NOMO-1 treated with DMSO at 0.1 percent for 48 hours (cell line): ENCODE measurements at regions not wholly inside any gene's neighbourhood (a gene's known extent, or its start where the extent isn't known, plus 50 kb on each side); places are given as distances from the start of the nearest gene placed in this dataset.

ENCODE experiments used
- DNase-seq: peaks from one replicate; lab custom pipeline; 2025; ENCODE audit not compliant: unreplicated experiment; lab: John Stamatoyannopoulos, UW

GRCh38 chr3:156620901-156621300, 53.5 kb upstream of the TIPARP start:
- no peak for DNase-seq

- DNase-seq = no peak
Measured at GRCh38 chr3:156620260-156620659, 54.1 kb upstream of the TIPARP start.

- no peak for DNase-seq
Measured at GRCh38 chr3:156619376-156619775, 55.0 kb upstream of the TIPARP start.

- no peak for DNase-seq
Measured at GRCh38 chr3:156617781-156618180, 56.6 kb upstream of the TIPARP start.

DNA sequence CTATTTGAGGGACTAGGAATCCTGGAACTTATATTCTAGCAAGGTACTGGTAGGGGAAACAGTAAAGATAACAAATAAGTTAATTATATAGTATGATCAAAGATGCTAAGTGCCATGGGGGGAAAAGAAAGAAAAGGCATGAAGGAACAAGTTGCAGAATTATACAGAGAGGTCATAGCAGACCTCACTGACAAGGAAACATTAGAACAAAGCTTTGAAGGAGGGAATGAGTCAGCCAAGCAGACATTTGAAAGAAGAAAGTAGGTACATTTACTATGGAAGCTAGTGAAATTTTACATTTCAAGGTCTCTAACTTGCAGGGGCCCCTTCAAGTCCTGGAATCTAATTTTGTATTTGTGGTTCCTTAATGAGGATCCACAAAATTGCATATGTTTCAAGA, 57.2 kb upstream of the TIPARP start:
- DNase-seq = no peak

DNA sequence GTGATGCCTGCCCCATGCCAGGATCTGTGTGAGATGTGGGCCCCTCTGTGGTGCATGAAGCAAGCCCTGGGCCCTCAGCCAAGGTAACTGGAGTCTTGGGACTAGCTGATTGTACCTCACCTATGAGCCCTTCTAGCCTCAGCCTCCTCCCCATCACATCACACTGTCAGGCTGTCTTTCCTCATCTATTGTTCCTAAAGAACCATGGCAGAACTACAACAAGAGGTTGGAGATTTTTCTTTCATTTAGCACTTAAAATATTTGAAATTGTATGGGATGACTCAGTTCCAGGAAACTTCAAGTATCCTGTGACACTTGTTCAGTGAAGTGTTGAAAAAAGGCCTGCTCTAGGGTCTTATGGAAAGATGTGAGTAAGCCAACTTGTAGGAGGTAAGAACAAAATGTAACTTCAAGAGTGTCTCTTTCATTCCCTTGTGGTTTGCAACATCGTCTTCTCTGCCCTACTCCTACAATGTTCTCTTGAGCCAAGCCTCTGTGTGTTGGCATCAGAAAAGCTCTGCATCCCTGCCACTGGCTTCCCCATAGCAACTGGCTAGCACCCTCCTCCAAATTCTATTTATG, 58.7 kb upstream of the TIPARP start:
- DNase-seq = no peak

DNA sequence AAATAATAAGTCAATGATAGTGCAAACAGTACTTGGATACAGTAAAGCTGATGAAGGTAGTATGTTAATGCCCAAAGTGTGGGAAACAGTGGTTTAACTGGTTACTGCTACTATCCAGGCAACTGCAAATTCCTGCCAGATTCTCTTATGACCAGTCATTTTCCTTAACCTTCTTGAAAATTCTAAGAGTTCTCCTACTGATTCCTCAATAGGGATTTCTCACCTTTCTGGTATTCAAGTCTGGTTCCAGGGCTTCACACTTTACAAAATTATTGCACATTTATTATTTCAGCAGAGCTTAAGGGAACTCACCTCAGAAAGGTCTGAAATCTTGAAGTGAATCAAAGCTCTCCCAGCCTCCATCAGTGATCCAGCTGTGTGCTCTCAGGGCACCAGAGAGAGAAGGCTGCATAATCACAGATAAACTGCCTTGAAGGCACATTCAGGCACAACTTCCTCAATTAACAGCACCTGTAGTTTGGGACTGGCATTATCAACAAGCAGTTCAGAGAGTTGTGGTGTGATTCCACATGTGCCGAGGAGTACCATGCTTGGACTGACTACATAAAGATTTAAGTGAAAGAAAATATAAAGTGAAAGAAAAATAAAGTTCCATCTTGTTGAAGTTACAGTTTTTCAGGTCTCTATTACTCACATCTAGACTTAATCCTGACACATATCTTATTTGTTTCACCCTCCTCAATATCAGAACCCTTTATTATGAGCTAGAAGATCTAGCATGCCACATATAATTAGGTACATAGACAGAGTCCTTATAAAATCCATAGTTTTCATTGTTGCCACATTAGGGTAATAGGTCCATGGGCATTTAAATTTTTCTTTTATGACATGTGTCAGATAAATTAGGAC, 59.5 kb upstream of the TIPARP start:
- no peak for DNase-seq

DNA sequence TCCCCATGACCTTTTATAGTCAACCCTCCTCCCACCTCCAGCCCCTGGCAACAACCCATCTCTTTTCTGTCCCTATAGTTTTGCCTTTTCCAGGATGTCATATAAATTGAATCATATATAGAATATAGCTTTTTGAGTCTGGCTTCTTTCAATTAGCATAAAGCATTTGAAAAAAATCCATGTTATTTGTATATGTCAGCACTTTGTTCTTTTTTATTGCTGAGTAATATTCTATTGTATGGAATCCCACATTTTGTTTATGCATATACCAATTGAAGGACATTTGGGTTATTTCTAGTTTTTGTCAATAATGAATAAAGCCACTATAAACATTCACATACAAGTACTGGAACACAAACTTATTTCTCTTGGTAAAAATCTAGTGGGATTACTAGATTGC, 58.0 kb upstream of the SSR3 start:
- DNase-seq = no peak

GRCh38 chr3:156611870-156612494, 57.1 kb upstream of the SSR3 start:
- no peak for DNase-seq

DNA sequence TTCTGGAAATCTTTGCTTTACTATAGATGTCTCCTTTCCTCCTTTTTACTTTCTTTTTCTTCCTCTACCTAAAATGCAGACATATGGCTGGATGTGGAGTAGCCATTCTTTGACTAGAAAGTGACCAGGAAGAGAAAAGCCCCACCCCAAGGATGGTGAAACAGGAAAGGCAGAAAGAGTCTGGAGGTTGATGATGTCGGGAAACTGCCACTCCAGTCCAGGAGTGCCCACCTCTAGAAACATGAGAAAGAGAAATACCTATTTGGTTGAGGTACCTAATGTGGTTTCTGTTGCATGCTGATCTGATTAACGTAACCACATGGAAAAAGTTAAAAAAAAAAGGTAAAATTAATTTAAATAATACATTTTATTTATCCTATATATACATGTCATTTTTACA, 55.2 kb upstream of the SSR3 start:
- DNase-seq = peak; percentile 12

- DNase-seq = no peak
Measured at GRCh38 chr3:156609546-156609945, 54.6 kb upstream of the SSR3 start.

GRCh38 chr3:156608601-156609514, 53.9 kb upstream of the SSR3 start:
- no peak for DNase-seq

DNA sequence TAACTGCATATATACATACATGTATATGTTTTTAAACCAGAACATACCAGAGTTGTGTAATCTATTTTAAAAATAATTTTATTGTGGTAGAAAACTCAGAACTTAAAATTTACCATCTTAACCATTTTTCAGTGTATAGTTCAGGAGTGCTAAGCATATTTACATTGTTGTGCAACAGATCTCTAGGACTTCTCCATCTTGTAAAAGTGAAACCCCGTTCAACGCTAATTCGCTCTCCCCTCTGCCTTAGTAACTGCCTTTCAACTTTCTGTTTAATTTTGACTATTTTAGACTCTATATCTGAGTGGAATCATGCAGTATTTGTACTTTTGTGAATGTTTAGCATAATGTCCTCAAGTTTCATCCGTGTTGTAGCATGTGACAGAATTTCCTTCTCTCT, 51.8 kb upstream of the SSR3 start:
- peak; percentile 95 for DNase-seq

- DNase-seq = peak; percentile 33
Measured at GRCh38 chr3:156605686-156606605, 51.0 kb upstream of the SSR3 start.

GRCh38 chr3:156604642-156605144, 49.8 kb upstream of the SSR3 start:
- DNase-seq = no peak
